Fibroblast of the aortic adventitia (primary cell): ENCODE measurements at regions not wholly inside any gene's neighbourhood (a gene's known extent, or its start where the extent isn't known, plus 50 kb on each side); places are given as distances from the start of the nearest gene placed in this dataset.

ENCODE experiments used
- DNase-seq: peaks from one replicate; pipeline ENCODE4 v3.0.0-alpha.2; 2010; ENCODE audit warnings: low read depth
- H3K4me3 ChIP-seq: 2 replicates; pipeline ENCODE4 v1.5.1; 2011; ENCODE audit warnings: low read depth, mild to moderate bottlenecking, control low read depth, low read length, moderate library complexity
- CTCF ChIP-seq: IDR thresholded peaks from 2 replicates; pipeline ENCODE4 v1.5.1; 2011; ENCODE audit warnings: mild to moderate bottlenecking, low read length, control low read depth, inconsistent platforms; ENCODE audit not compliant: insufficient read depth

- H3K4me3 ChIP-seq, result no peak overlapping the region
- no peak for TF ChIP-seq CTCF
- DNase-seq, result no peak
These were observed 603.7 kb upstream of the CFAP20DC start for GRCh38 chr3:59653405-59654122.

DNA sequence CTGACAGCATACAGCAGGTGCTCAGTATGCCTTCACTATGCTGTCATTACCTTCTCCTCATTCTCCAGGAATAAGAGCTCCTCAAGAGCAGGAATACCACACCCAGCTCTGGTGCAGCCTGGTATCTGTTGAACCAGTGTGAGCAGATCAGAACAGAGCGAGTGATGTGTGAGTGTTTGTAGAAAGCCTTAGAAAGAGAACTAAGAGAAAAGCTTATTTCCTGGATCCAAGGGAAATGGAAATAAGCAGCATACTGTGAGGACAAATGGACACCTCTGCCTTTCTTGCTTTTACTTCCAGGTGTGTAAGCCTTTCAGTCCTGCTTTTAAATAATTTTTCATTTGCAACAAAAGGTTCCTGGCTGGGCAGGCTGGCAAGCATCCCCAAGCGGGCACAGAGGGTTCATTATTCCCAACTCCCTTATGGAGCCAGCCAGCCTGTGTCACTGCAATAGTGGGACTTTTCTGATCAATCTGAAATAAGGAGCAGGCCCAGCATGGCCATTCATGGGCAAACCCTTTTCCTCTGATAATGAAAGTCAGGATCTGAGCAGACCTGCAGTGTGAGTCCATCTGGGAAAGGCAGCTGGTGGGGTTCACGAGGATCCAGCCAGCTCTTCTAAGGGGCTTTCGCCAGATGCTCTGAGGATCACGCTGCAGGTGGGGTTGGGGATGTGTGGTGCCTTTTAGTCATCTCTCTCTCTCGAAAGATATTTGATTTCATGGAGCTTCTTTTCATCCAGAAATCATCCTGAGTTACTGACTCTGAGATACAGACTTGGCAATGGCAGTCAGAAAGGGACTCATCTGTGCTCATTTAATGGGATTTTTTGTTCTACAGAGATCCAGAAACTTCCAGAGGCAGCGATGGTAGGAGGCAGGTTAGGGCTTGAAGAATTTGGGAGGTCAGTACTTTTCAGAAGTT is 594.9 kb upstream of the CFAP20DC start:
- no peak for DNase-seq
- H3K4me3 ChIP-seq, result no peak overlapping the region
- TF ChIP-seq CTCF, result no peak

DNA sequence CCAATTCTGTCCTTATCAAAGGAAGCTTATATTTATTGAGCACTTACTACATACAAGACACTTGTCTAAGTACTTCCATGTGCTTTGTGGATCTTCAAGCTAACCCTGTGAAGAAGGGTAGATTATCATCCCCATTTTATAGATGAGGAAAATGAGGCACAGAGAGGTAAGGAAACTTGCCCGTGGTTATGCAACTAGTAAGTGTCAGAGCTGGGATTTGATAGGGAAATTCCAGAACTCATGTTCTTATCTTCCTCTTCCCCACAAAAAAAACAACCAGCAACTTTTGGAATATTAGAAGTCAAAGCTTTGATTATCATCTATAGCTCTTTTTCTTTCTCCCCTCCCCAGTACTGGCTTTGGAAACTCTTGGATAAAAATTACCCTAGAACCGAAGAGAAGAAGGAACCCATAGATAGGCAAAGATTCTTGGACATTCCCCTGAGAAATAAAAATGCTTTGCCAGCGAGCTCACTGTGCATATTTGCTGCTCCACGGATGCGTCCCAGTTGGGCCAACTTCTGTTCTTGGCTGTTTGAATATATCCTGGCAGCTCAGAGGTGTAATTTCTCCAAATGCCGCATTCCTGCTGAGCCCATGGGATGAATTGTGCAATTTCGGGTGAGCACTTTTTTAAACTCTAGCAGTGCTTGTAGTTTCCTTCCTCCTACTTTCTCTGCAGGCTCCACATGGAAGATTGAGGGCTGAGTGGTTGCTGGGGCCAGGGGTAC is 591.5 kb upstream of the CFAP20DC start:
- peak; percentile 94 for DNase-seq
- TF ChIP-seq CTCF, result no peak
- H3K4me3 ChIP-seq, result no peak overlapping the region

DNA sequence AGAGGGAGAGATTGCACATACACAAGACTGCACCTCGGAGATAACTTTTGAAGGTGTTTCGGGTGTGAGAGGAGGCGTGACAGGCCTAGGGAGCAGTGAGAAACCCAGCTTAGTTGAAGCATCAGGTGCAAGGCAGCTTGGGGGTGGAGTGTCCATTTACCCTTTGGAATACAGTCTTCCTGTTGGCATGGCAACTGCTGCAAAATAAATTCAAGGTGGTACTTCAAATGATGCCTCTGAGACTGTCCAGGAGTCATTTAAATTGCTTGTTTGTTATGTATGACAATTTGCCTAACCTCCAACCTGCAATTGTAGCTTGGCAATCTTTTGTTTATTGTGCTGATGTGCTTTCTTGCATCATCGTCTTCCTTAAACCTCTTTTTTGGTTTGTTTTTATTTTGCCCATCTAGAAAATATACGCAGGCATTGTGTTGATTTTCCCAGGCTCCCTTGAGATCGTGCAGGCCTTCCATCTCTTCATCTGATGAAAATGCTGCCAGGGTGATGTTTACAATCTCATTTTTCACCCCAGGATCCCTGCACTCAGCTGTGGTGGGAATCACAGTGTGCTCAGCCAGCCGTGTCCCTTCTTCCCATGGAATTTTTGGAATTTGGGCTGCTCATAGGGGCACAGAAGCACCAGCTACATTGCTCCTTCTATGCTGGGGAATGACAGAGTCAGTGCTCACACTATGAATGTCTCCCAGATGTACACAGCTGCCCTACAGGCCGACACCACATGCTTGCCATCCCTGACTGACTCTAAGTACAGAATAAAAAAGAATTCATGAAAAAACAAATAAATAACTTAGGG is 583.1 kb upstream of the CFAP20DC start:
- no peak for TF ChIP-seq CTCF
- DNase-seq, result no peak
- no peak overlapping the region for H3K4me3 ChIP-seq

- no peak for DNase-seq
- H3K4me3 ChIP-seq, result no peak overlapping the region
- no peak for TF ChIP-seq CTCF
These were observed 581.7 kb upstream of the CFAP20DC start for GRCh38 chr3:59631482-59631881.

DNA sequence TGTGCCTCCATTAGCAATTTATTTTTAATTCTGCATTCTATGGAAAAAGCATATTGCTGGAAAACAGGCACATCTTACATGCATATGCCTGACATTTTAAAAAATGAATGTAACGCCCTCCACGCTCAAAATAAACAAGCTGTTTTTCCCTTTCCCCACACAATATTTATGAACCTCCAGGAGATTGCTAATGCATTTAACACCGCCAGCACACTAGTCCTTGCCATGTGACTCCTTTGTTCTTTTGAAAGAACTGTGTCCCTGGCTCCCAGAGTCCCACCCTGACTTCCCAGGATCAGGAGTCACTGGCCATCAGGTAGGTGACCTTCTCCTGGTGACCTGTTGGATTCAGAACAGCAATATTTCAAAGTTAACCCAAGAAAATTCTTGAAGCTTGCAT is 571.2 kb upstream of the CFAP20DC start:
- no peak overlapping the region for H3K4me3 ChIP-seq
- TF ChIP-seq CTCF, result no peak

More for the DNA sequence above, 571.2 kb upstream of the CFAP20DC start:
- DNase-seq, result no peak
